DOHH2 (cell line): ENCODE measurements at regions not wholly inside any gene's neighbourhood (a gene's known extent, or its start where the extent isn't known, plus 50 kb on each side); places are given as distances from the start of the nearest gene placed in this dataset.

Experiments used
- H3F3A ChIP-seq: fragments of 200-600 bp; sonication (generic), shearing (Covaris generic); 2 replicates; pipeline ENCODE4 v1.6.0; 2016; ENCODE audit warnings: antibody characterized with exemption, mild to moderate bottlenecking; ENCODE audit not compliant: control insufficient read depth, insufficient read depth
- H3K27ac ChIP-seq: fragments of 200-600 bp; sonication (generic); 2 replicates; pipeline ENCODE4 v1.5.1; 2014; ENCODE audit warnings: low read depth, mild to moderate bottlenecking, low read length, moderate library complexity
- H3K27me3 ChIP-seq: fragments of 200-600 bp; sonication (generic); 2 replicates; pipeline ENCODE4 v1.6.1; 2014; ENCODE audit warnings: mild to moderate bottlenecking, low read length, mixed read lengths; ENCODE audit not compliant: control insufficient read depth
- H3K36me3 ChIP-seq: fragments of 200-600 bp; sonication (generic); 2 replicates; pipeline ENCODE4 v1.6.1; 2014; ENCODE audit warnings: mild to moderate bottlenecking, low read length, moderate library complexity, mixed read lengths; ENCODE audit not compliant: control insufficient read depth
- H3K4me1 ChIP-seq: fragments of 200-600 bp; sonication (generic); 2 replicates; pipeline ENCODE4 v1.6.1; 2014; ENCODE audit warnings: mild to moderate bottlenecking, low read length, mixed read lengths; ENCODE audit not compliant: control insufficient read depth
- H3K4me2 ChIP-seq: fragments of 200-600 bp; sonication (generic); 2 replicates; pipeline ENCODE4 v1.6.0; 2014; ENCODE audit warnings: mild to moderate bottlenecking, low read length, moderate library complexity
- H3K4me3 ChIP-seq: fragments of 200-600 bp; sonication (generic); 2 replicates; pipeline ENCODE4 v1.5.1; 2014; ENCODE audit warnings: mild to moderate bottlenecking, low read length, mixed read lengths
- H3K79me2 ChIP-seq: fragments of 200-600 bp; sonication (generic); 2 replicates; pipeline ENCODE4 v1.6.1; 2014; ENCODE audit warnings: mild to moderate bottlenecking, low read length, mixed read lengths; ENCODE audit not compliant: control insufficient read depth
- H3K9me2 ChIP-seq: fragments of 200-600 bp; sonication (generic); replicated peaks from 2 replicates; pipeline ENCODE4 v1.6.1; 2014; ENCODE audit warnings: mild to moderate bottlenecking, low read length, mixed read lengths; ENCODE audit not compliant: control insufficient read depth
- H3K9me3 ChIP-seq: fragments of 200-600 bp; sonication (generic); 2 replicates; pipeline ENCODE4 v1.6.1; 2014; ENCODE audit warnings: antibody characterized with exemption, low read length, mixed read lengths; ENCODE audit not compliant: control insufficient read depth, insufficient read depth
- H4K20me1 ChIP-seq: fragments of 200-600 bp; sonication (generic); 2 replicates; pipeline ENCODE4 v1.6.0; 2014; ENCODE audit warnings: low read depth, mild to moderate bottlenecking, antibody characterized with exemption, low read length, moderate library complexity; ENCODE audit not compliant: control insufficient read depth, insufficient read depth
- EZH2phosphoT487 ChIP-seq: fragments of 200-600 bp; sonication (generic); IDR thresholded peaks from 2 replicates; pipeline ENCODE4 v1.6.1; 2017; ENCODE audit warnings: borderline replicate concordance, mild to moderate bottlenecking, antibody characterized with exemption, low read length, moderate library complexity, mixed read lengths
- TF ChIP-seq, protein P1 (sequence below): fragments of 200-600 bp; sonication (generic); IDR thresholded peaks from one replicate; pipeline ENCODE4 v1.5.1; 2014; ENCODE audit warnings: antibody characterized with exemption, mild to moderate bottlenecking, low read depth, low read length; ENCODE audit not compliant: poor library complexity, severe bottlenecking

DNA sequence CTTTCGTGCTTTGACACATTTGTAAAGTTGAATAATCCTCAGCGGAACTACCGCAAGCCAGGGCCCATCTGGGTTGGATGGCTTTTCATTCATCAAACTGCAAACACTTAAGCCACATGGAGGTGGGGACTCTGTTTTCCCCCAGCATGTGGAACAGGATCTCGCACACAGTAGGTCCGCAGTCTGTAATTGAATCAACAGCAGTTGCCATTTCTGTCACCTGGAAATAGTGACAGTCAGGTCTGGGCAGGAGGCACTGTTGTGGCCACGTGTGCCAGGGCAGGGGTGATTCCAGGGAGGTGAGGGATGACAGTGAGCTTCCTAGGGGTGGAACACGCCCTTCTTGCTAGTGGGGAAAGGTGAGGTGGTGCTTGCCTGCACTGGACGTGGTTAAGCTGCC is 50.7 kb upstream of the ANO1 start:
- H3K27ac ChIP-seq = no peak overlapping the region
- no peak for TF ChIP-seq EZH2phosphoT487
- TF ChIP-seq, protein P1, sequence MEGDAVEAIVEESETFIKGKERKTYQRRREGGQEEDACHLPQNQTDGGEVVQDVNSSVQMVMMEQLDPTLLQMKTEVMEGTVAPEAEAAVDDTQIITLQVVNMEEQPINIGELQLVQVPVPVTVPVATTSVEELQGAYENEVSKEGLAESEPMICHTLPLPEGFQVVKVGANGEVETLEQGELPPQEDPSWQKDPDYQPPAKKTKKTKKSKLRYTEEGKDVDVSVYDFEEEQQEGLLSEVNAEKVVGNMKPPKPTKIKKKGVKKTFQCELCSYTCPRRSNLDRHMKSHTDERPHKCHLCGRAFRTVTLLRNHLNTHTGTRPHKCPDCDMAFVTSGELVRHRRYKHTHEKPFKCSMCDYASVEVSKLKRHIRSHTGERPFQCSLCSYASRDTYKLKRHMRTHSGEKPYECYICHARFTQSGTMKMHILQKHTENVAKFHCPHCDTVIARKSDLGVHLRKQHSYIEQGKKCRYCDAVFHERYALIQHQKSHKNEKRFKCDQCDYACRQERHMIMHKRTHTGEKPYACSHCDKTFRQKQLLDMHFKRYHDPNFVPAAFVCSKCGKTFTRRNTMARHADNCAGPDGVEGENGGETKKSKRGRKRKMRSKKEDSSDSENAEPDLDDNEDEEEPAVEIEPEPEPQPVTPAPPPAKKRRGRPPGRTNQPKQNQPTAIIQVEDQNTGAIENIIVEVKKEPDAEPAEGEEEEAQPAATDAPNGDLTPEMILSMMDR = no peak
- no peaks in the 10 kb centered on the region for H3K27me3 ChIP-seq
- no peaks in the 10 kb centered on the region; the same call in 1 of the 2 replicates for H3K9me3 ChIP-seq
- no peaks in the 10 kb centered on the region for H3K36me3 ChIP-seq
- no peaks in the 10 kb centered on the region for H3F3A ChIP-seq
- no peaks in the 10 kb centered on the region for H3K9me2 ChIP-seq
- H4K20me1 ChIP-seq = no peaks in the 10 kb centered on the region
- no peak overlapping the region for H3K4me3 ChIP-seq
- no peaks in the 10 kb centered on the region for H3K4me1 ChIP-seq
- H3K4me2 ChIP-seq = no peak overlapping the region
- H3K79me2 ChIP-seq = no peaks in the 10 kb centered on the region

DNA sequence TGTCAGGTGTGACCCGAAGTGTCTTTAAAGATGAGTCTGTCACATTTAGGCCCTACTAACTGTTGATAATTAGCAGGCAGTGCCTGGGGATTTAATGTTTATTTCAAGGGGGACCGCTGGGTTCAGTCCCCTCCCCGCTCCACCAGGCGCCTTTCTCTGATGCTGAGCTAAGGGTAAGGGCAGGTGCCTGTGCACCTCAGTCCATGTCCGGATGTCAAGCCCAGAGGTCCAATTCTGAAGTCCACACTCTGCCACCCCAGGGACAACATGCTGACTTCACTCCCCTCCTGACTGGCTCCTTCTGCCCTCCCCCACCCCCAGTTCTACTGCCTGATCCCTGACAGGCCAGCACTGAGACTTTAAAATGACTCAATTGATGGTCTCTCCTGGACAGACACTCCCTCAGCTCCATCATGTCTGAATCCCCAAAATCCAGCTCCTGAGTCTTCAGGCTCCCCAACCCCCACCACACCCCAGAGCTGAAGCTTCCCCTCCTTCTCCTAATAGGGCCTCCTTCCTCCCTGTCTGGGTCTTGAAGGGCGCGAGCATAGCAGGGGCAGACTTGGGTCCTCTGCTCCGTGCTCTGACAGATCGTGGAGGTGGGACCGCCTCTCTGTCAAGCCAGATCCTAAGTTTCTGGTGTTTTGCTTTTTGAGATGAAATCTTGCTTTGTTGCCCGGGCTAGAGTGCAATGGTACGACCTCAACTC is 49.8 kb upstream of the ANO1 start:
- H3K9me3 ChIP-seq = no peaks in the 10 kb centered on the region; the same call in 1 of the 2 replicates
- H3K4me1 ChIP-seq = no peaks in the 10 kb centered on the region
- no peak overlapping the region for H3K27ac ChIP-seq
- no peaks in the 10 kb centered on the region for H3K9me2 ChIP-seq
- H3K79me2 ChIP-seq = no peaks in the 10 kb centered on the region
- TF ChIP-seq EZH2phosphoT487 = no peak
- TF ChIP-seq, protein P1 = no peak
- no peaks in the 10 kb centered on the region for H3F3A ChIP-seq
- no peak overlapping the region for H3K4me2 ChIP-seq
- no peaks in the 10 kb centered on the region for H3K36me3 ChIP-seq
- no peaks in the 10 kb centered on the region for H4K20me1 ChIP-seq
- H3K27me3 ChIP-seq = no peaks in the 10 kb centered on the region
- no peak overlapping the region for H3K4me3 ChIP-seq
